Stimulated activated CD4-positive, alpha-beta T cell treated with anti-CD3 and anti-CD28 coated beads, TNF-alpha, amount 100 ng/mL, for 48 hours (primary cell): ENCODE measurements at regions not wholly inside any gene's neighbourhood (a gene's known extent, or its start where the extent isn't known, plus 50 kb on each side); places are given as distances from the start of the nearest gene placed in this dataset.

Source experiments
- DNase-seq, 3 donors: peaks; one replicate each; pipeline ENCODE4 v3.0.0-alpha.2; 2020; ENCODE audit warnings: low read depth in 3 of 3

DNA sequence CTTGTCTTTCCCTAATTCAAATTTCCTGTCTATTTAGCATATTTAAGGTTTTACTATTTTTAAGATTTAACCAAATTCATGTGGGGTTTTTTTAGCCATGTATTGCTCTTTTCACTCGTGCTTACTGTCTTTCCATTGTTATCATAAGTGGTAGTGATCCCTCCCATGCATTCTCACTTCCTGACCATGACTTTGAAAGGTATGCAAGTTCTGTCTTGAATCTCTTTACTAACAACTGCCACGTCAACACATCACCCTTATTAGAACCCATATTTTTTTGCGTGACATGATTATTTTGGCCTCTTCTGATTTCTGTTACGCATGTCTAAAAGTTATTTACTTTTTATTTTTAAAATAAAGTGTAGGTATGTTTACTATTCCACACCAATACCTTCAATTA is 94.7 kb upstream of the CDH6 start:
- no peak for DNase-seq

- DNase-seq, result no peak
Measured at GRCh38 chr5:31097851-31098250, 95.6 kb upstream of the CDH6 start.

GRCh38 chr5:31096238-31096865 is 97.1 kb upstream of the CDH6 start:
- no peak for DNase-seq

- DNase-seq, result no peak
Measured at GRCh38 chr5:31095796-31096195, 97.7 kb upstream of the CDH6 start.

DNA sequence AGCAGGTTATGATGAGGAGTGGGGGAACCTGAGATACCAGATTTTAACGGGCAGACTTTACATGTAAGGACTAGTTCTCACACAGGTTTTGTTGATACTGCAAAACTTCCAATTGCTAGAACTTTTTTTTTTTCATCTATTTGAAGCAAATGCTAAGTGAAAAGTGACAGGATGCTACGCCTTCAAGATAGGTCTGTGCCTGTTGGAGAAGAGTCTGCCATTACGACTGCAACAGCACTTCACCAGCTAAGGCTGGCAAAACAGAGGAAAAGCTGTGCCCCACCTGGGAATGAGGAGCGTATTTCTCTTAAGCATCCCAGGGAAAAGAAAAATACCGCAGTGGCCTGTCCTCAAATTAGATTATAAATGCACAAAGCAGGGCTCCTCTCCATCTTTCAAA is 102.0 kb upstream of the CDH6 start:
- DNase-seq, result no peak

DNA sequence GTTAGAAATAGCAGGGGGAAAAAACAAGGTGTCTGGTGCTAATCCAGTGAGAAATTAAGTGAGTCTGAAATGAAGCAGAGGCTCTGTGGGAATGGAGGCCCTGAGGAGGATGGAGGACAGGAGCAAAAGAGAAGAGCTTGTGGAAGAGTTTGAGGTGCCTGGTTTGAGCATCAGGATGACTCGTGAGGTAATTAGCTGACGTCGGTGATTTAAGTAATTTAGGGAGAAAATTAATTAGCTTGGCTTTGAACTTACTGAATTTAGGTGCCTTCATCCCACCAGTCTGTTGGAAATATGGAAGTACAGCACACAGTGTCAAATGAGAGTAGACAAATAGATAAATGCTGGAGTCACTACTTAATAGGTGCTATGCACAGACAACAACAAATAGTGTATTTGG is 103.0 kb upstream of the CDH6 start:
- DNase-seq, result no peak

- no peak for DNase-seq
Measured at GRCh38 chr5:31086839-31087415, 106.6 kb upstream of the CDH6 start.

GRCh38 chr5:31084871-31085270 is 108.6 kb upstream of the CDH6 start:
- DNase-seq, result no peak

DNA sequence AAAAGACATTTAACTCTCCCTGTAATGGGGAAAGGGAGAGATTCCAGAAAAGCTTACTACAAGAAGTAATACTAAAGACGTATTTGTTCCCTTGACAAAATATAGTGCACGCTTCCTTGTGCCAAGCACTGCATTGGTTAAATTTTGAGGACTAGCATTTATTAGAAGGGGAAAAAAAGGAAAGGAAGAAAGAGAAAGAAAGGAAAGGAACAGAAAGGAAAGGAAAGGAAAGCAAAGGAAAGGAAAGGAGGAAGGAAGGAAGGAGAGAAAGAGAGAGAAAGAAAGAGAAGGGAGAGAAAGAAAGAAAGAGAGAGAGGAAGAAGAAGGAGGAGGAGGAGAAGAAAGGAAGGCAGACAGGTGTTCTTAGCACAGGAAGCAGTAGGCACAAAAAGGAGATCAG is 110.1 kb upstream of the CDH6 start:
- DNase-seq, result no peak

GRCh38 chr5:31079668-31080067 is 113.8 kb upstream of the CDH6 start:
- no peak for DNase-seq

GRCh38 chr5:31078956-31079355 is 114.5 kb upstream of the CDH6 start:
- no peak for DNase-seq

DNA sequence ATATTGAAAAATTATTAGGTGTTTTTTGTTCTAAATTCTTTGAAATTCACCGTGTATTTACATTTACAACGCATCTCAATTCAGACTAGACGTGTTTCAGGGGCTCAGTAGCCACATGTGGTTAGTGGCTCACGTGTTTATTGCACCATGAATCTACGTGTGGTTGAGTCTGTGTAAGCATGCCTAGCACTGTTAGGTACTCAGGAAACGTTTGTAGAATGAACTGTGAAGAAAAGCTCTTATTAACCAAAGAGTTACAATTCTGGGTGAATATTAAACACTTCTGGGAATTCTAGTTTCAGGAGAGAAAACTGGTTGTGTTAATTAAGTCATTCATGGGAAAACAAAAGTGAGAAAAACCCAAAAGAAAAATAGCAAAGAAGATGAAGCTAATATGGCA is 117.5 kb upstream of the CDH6 start:
- DNase-seq, result no peak

GRCh38 chr5:31068287-31068686 is 125.2 kb upstream of the CDH6 start:
- no peak for DNase-seq

DNA sequence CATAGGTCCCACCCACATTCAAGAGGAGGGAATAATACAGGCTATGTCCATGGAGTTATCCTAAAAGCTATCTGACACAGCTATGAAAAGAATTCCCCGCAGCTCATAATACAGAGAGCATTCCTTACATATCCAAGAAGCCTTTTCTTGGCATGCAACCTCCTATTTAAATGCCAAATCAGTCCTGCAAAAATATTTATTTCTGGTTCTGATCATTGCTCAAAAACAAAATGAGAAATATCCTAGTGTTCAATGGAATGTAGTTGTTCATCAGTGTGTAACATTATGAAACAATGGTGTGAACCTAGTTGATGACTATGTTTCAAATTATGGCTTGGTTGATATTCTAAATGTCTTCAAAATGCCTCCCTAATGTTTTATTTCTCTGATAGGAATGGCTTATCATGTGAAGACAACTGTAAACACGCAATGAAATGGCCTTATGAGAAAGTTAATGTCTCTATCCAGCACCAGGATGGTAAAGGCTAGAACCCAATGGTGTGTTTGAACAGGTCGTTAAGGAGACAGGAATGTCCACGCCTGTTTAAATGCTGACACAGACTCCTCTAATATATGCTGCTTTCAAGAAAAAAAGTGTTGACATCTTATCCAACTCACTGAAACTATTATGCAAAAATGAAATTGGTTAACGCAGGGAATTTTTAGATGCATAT is 126.7 kb upstream of the CDH6 start:
- no peak for DNase-seq

- DNase-seq, result no peak
Measured at GRCh38 chr5:31064215-31064614, 129.3 kb upstream of the CDH6 start.

DNA sequence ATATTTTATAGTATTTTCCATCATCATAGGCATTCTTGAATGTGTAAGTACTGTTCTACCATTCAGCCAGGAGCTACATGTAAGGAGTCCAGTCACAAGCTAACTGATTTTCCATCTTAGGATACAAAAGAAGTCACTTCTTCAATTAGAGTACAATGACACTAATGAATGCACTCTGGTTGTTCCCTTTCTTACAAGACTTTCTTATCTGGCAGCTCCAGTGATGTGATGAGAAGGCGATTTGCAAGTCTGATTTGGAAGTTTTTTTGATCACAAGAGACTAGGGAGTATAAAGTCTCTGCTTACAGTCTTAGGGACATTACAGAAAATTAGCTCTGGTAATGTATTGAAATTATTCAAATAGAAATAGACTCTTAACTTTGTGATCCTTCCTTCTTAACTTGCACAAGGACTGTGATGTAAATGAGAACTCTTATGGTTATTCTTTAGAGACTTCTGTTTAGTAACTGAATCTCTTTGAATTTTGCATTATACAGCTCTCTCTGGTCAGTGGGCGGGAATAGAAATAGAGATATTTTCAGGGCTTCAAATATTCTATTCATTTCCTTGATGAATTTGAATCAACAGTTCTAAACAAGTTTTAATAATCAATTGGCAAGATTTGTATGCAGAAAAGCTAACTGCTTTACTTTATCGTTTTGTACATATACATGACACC is 130.4 kb upstream of the CDH6 start:
- DNase-seq, result no peak

GRCh38 chr5:31059889-31060288 is 133.6 kb upstream of the CDH6 start:
- no peak for DNase-seq

DNA sequence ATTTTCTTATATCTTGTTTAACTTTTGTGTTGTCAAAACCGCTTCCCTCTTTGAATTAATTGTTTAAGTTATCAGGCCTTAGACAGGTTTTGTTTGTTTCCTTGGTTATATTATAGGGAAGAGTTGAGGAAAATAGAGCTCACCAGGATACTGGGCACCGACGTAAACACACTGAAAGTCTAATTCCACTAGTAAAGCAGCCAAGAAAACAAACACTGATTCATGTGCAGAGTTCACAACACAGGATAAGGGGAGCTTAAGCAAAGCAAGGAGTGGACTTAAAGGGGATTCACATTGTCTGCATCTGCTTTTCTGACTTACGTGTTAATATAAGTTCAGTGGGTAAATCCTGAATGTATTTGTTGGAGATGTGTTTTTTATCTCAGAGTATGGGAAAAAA is 139.0 kb upstream of the CDH6 start:
- DNase-seq, result no peak

DNA sequence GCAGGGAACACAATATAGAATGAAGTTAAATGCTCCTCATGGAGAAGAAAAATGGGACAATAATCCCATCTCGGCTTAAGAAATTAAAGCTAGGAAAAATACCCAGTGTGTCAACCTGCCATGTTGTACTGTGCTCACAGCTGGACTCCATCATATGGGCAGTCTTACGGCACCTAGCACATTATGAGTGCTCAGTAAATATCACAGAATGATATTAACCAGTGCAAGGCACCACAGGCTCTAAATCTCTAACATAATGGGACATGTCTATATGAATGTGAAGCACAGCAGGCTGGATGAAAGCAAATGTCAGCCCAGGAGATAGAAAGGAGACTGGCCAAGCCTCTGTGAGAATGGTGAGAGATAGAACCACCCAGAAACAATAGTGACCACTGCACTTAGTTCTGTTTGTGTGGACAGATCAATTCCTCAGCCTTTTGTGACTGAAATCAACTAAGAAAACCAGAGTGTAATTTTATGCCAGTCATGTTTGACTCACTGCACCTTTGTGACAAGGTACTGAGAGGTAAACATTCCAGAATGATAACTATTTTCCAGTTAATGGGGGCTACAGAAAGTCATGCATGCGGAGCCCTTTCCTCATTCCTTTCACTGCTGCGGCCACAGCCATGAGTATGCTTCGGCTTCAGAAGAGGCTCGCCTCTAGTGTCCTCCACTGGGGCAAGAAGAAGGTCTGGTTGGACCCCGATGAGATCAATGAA is 140.4 kb upstream of the CDH6 start:
- DNase-seq, result no peak

DNA sequence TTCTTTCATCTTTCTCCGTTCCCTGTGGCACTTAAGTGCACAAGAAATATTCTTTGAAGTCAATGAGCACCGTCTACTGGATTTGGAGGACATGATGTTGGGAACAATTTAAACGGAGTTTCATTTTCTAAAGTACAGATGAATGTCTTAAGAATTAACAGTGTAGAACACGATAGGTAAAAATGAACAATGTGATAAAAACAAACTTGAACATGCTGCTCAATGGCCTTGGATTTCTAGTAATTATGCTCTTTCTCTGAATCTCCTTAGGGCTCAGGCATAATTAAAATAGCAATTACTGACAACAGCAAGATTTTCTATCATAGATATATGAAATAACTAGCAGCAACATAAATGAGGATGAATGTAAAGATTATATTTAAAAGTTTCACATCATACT is 142.2 kb upstream of the CDH6 start:
- no peak for DNase-seq

GRCh38 chr5:31049936-31050704 is 143.4 kb upstream of the CDH6 start:
- DNase-seq, result no peak

GRCh38 chr5:31049461-31049860 is 144.0 kb upstream of the CDH6 start:
- no peak for DNase-seq
